Endothelial cell of umbilical vein (primary cell): ENCODE measurements at regions not wholly inside any gene's neighbourhood (a gene's known extent, or its start where the extent isn't known, plus 50 kb on each side); places are given as distances from the start of the nearest gene placed in this dataset.

Source experiments
- BruUV-seq: library from RNA; stranded (reverse); fragments of 400-500 nt; replicated peaks from 2 replicates; lab custom pipeline; 2021; lab: Mats Ljungman, UMichigan
- CTCF ChIA-PET: fragments of 300-600, 350-600 bp; sonication (Branson Sonifier 250); formaldehyde crosslinking; loops from one replicate; lab custom pipeline; 2021; ENCODE audit warnings: antibody characterized with exemption, inconsistent platforms; lab: Charles Lee
- POLR2A ChIA-PET: fragments of 300-600, 350-600 bp; sonication (Branson Sonifier 250); formaldehyde crosslinking; loops from one replicate; lab custom pipeline; 2021; ENCODE audit warnings: antibody characterized with exemption, inconsistent platforms; lab: Charles Lee
- DNase-seq: peaks from one replicate; pipeline ENCODE4 v3.0.0-alpha.2; 2011; ENCODE audit warnings: low read depth, low spot score
- FAIRE-seq: peaks from 2 replicates; lab custom pipeline; 2011; peaks lifted over from hg19 to GRCh38; lab: Jason Lieb, UNC
- H2AFZ ChIP-seq: 2 replicates; pipeline ENCODE4 v1.6.0; 2012; ENCODE audit warnings: low read depth, low read length, control low read depth, inconsistent platforms
- H3K27ac ChIP-seq: 2 replicates; pipeline ENCODE4 v1.5.1; 2011; ENCODE audit warnings: low read depth, mild to moderate bottlenecking, control low read depth, low read length, moderate library complexity; ENCODE audit not compliant: insufficient read depth
- H3K27me3 ChIP-seq, 2 experiments: 2 replicates each; pipeline versions ENCODE4 v1.6.0 to v1.6.1; 2011; ENCODE audit warnings: low read length in 2 of 2, mixed read lengths in 1 of 2; ENCODE audit not compliant: control insufficient read depth in 2 of 2, insufficient read depth in 2 of 2
- H3K36me3 ChIP-seq, 2 experiments: 2 replicates in 1 of 2; 3 replicates in 1 of 2; pipeline ENCODE4 v1.5.1; 2011; ENCODE audit warnings: low read length in 2 of 2, mild to moderate bottlenecking in 1 of 2, moderate library complexity in 1 of 2; ENCODE audit not compliant: control insufficient read depth in 2 of 2, insufficient read depth in 2 of 2; ENCODE audit errors: extremely low read depth in 1 of 2
- H3K4me1 ChIP-seq: 3 replicates; pipeline ENCODE4 v1.5.1; 2011; ENCODE audit warnings: mild to moderate bottlenecking, low read length; ENCODE audit not compliant: control insufficient read depth, insufficient read depth; ENCODE audit errors: extremely low read depth
- H3K4me2 ChIP-seq: 2 replicates; pipeline ENCODE4 v1.6.1; 2011; ENCODE audit warnings: low read length, control low read depth, mixed read lengths; ENCODE audit not compliant: insufficient read depth
- H3K4me3 ChIP-seq, 3 experiments: fragments of 200-600 bp in 1 of 3; sonication (generic), shearing (Covaris generic) in 1 of 3; replicated peaks in 1 of 3; 2 replicates each; pipeline ENCODE4 v1.5.1; 2011 to 2016; ENCODE audit warnings: control low read depth in 3 of 3, low read length in 3 of 3, mild to moderate bottlenecking in 2 of 3, inconsistent platforms in 1 of 3, low read depth in 1 of 3, moderate library complexity in 1 of 3; ENCODE audit not compliant: insufficient read depth in 1 of 3
- H3K79me2 ChIP-seq: 2 replicates; pipeline ENCODE4 v1.6.0; 2012; ENCODE audit warnings: low read length, inconsistent platforms; ENCODE audit not compliant: control insufficient read depth, insufficient read depth
- H3K9ac ChIP-seq: replicated peaks from 2 replicates; pipeline ENCODE3; 2011; ENCODE audit warnings: low read length, control low read depth; ENCODE audit not compliant: insufficient read depth; ENCODE audit errors: extremely low read depth
- H3K9me1 ChIP-seq: replicated peaks from 3 replicates; pipeline ENCODE4 v1.6.0; 2011; ENCODE audit warnings: mild to moderate bottlenecking, low read length; ENCODE audit not compliant: control insufficient read depth, insufficient read depth; ENCODE audit errors: extremely low read depth
- H3K9me3 ChIP-seq: replicated peaks from 2 replicates; pipeline ENCODE4 v1.5.1; 2012; ENCODE audit warnings: low read length, inconsistent platforms; ENCODE audit not compliant: control insufficient read depth, insufficient read depth
- H4K20me1 ChIP-seq: replicated peaks from 2 replicates; pipeline ENCODE3; 2011; ENCODE audit warnings: mild to moderate bottlenecking, low read length; ENCODE audit not compliant: control insufficient read depth, insufficient read depth; ENCODE audit errors: extremely low read depth
- CTCF ChIP-seq, 2 donors: IDR thresholded peaks; 1 replicate in 1 of 2; 2 replicates in 1 of 2; pipeline ENCODE4 v1.5.1; 2011; ENCODE audit warnings: low read length in 2 of 2, mild to moderate bottlenecking in 2 of 2, moderate library complexity in 2 of 2, control low read depth in 1 of 2, inconsistent platforms in 1 of 2, low read depth in 1 of 2; ENCODE audit not compliant: insufficient read depth in 1 of 2; ENCODE audit errors: extremely low read depth in 1 of 2
- EZH2 ChIP-seq: IDR thresholded peaks from 2 replicates; pipeline ENCODE4 v1.6.1; 2012; ENCODE audit warnings: borderline replicate concordance, low read depth, mild to moderate bottlenecking, moderate library complexity, low read length, inconsistent platforms; ENCODE audit not compliant: severe bottlenecking
- FOS ChIP-seq: IDR thresholded peaks from 2 replicates; pipeline ENCODE4 v1.6.1; 2011; ENCODE audit warnings: mild to moderate bottlenecking, low read length, moderate library complexity, borderline replicate concordance; ENCODE audit not compliant: insufficient read depth
- GATA2 ChIP-seq: IDR thresholded peaks from 2 replicates; pipeline ENCODE4 v1.7.0; 2011; ENCODE audit warnings: low read depth, mild to moderate bottlenecking, moderate library complexity, mixed read lengths, low read length; ENCODE audit not compliant: insufficient read length, insufficient read depth
- JUN ChIP-seq: IDR thresholded peaks from 2 replicates; pipeline ENCODE4 v1.6.1; 2011; ENCODE audit warnings: borderline replicate concordance, low read depth; ENCODE audit not compliant: insufficient read length, insufficient read depth
- MAX ChIP-seq: IDR thresholded peaks from 2 replicates; pipeline ENCODE4 v1.6.1; 2011; ENCODE audit not compliant: insufficient read depth, insufficient read length
- MYC ChIP-seq: IDR thresholded peaks from one replicate; pipeline ENCODE4 v1.6.1; 2011; ENCODE audit warnings: mild to moderate bottlenecking, low read depth, low read length
- POLR2A ChIP-seq: IDR thresholded peaks from 2 replicates; pipeline ENCODE4 v1.6.1; 2012; ENCODE audit warnings: low read depth, mild to moderate bottlenecking, control low read depth, low read length
- POLR2AphosphoS5 ChIP-seq: IDR thresholded peaks from 2 replicates; pipeline ENCODE4 v1.6.1; 2012; ENCODE audit warnings: low read depth, mild to moderate bottlenecking, control low read depth, low read length, moderate library complexity; ENCODE audit not compliant: insufficient read depth
- dilution Hi-C: fragments of 300-500 bp; cut with MboI; formaldehyde crosslinking; loops from one replicate; pipeline ENCODE4 v1.15.0; 2019; ENCODE audit warnings: low sequenced_read_pairs; ENCODE audit not compliant: extremely low pct_ligation_motif_present
- intact Hi-C: fragments of 100-400 bp; cut with micrococcal nuclease; formaldehyde crosslinking; loops from one replicate; pipeline ENCODE4 v1.10.0; 2022

GRCh38 chr13:88223958-88224357, 552.8 kb downstream of the SLITRK5 start:
- BruUV-seq, result no TSS peak
- FAIRE-seq (no peak), DNase-seq (no peak)
- dilution Hi-C loops, result no loop called here
- no peak for TF ChIP-seq JUN
- TF ChIP-seq EZH2, result no peak
- TF ChIP-seq CTCF (IDR thresholded peaks at IDR 0.05; ENCODE audit: extremely low read depth in 1 of 2, insufficient read depth in 1 of 2, low read depth in 1 of 2, low read length in 2 of 2), result no peak
- TF ChIP-seq MYC, result no peak
- no peak for TF ChIP-seq POLR2AphosphoS5
- TF ChIP-seq GATA2, result no peak
- TF ChIP-seq POLR2A, result no peak
- TF ChIP-seq MAX, result no peak
- no peak for TF ChIP-seq FOS
- Histone ChIP-seq H3K4me1 (no peaks in the 10 kb centered on the region), H3K36me3 (no peaks in the 10 kb centered on the region), H3K9me1 (no peaks in the 10 kb centered on the region), H3K4me2 (no peak overlapping the region), H4K20me1 (no peaks in the 10 kb centered on the region), H3K27ac (no peak overlapping the region), H3K4me3 (no peak overlapping the region), H3K9ac (no peak overlapping the region), H2AFZ (no peak overlapping the region), H3K9me3 (peaks cover 2% of the 10 kb centered on the region), H3K27me3 (no peaks in the 10 kb centered on the region), H3K79me2 (no peaks in the 10 kb centered on the region)
- intact Hi-C loops, result no loop called here
- POLR2A ChIA-PET, result no interaction called here
- CTCF ChIA-PET, result no interaction called here
